GM12878 (cell line): ENCODE measurements at regions not wholly inside any gene's neighbourhood (a gene's known extent, or its start where the extent isn't known, plus 50 kb on each side); places are given as distances from the start of the nearest gene placed in this dataset.
A peak's percentile ranks its signal among the peaks of the same experiment; 100 is the strongest.

Source experiments
- ATF3 ChIP-seq: IDR thresholded peaks from 2 replicates; pipeline ENCODE4 v1.6.1; 2011; ENCODE audit warnings: low read depth, mild to moderate bottlenecking, low read length, moderate library complexity, borderline replicate concordance; ENCODE audit errors: extremely low read depth
- ATF7 ChIP-seq: fragments of 450-650 bp; IDR thresholded peaks from 2 replicates; pipeline ENCODE4 v1.6.1; 2016; ENCODE audit warnings: low read depth, mild to moderate bottlenecking
- BCLAF1 ChIP-seq: fragments of 450-650 bp; IDR thresholded peaks from 2 replicates; pipeline ENCODE4 v1.6.1; 2017; ENCODE audit warnings: antibody characterized with exemption, mild to moderate bottlenecking, moderate library complexity
- CBFB ChIP-seq: IDR thresholded peaks from 2 replicates; pipeline ENCODE4 v1.6.1; 2016; ENCODE audit warnings: antibody characterized with exemption, low read depth
- CBX5 ChIP-seq: sonication (generic); IDR thresholded peaks from 2 replicates; pipeline ENCODE4 v1.6.1; 2016; ENCODE audit warnings: low read depth, moderate library complexity, mild to moderate bottlenecking, inconsistent platforms
- CHD2 ChIP-seq: IDR thresholded peaks from 2 replicates; pipeline ENCODE4 v1.6.1; 2011; ENCODE audit warnings: low read depth, low read length, improper control_type of control experiment, borderline replicate concordance
- CREB1 ChIP-seq: IDR thresholded peaks from 2 replicates; pipeline ENCODE4 v1.6.1; 2012; ENCODE audit warnings: low read depth, mild to moderate bottlenecking, inconsistent platforms
- EP300 ChIP-seq, 2 experiments: fragments of 150-350 bp in 1 of 2; IDR thresholded peaks; 2 replicates each; pipeline ENCODE4 v1.6.1; 2011 to 2012; ENCODE audit warnings: low read depth in 2 of 2, low read length in 2 of 2, borderline replicate concordance in 1 of 2, improper control_type of control experiment in 1 of 2, inconsistent platforms in 1 of 2; ENCODE audit not compliant: control insufficient read depth in 1 of 2
- ESRRA ChIP-seq: IDR thresholded peaks from 2 replicates; pipeline ENCODE4 v1.6.1; 2012; ENCODE audit warnings: mild to moderate bottlenecking, low read length, improper control_type of control experiment
- GABPA ChIP-seq: IDR thresholded peaks from 2 replicates; pipeline ENCODE4 v1.6.1; 2014; ENCODE audit warnings: antibody characterized with exemption, low read depth, mild to moderate bottlenecking, inconsistent platforms
- HSF1 ChIP-seq: fragments of 150-350 bp; IDR thresholded peaks from 2 replicates; pipeline ENCODE4 v1.6.1; 2014; ENCODE audit warnings: mild to moderate bottlenecking, low read depth, low read length
- IKZF2 ChIP-seq, 2 experiments: fragments of 450-650 bp; IDR thresholded peaks; 2 replicates each; pipeline ENCODE4 v1.6.1; 2017; ENCODE audit warnings: mild to moderate bottlenecking in 2 of 2, moderate library complexity in 2 of 2
- IRF4 ChIP-seq: IDR thresholded peaks from 2 replicates; pipeline ENCODE4 v1.6.1; 2011; ENCODE audit warnings: low read depth, low read length
- MAX ChIP-seq: IDR thresholded peaks from 2 replicates; pipeline ENCODE4 v1.6.1; 2012; ENCODE audit warnings: low read depth, low read length, improper control_type of control experiment
- MLLT1 ChIP-seq: fragments of 450-650 bp; IDR thresholded peaks from 2 replicates; pipeline ENCODE4 v1.6.1; 2016; ENCODE audit warnings: mild to moderate bottlenecking
- NBN ChIP-seq: fragments of 450-650 bp; IDR thresholded peaks from 2 replicates; pipeline ENCODE4 v1.6.1; 2016
- NFIC ChIP-seq: IDR thresholded peaks from 2 replicates; pipeline ENCODE4 v1.6.1; 2012; ENCODE audit warnings: low read depth, mild to moderate bottlenecking, inconsistent platforms, low read length, moderate library complexity
- NFYB ChIP-seq: IDR thresholded peaks from 2 replicates; pipeline ENCODE4 v1.6.1; 2011; ENCODE audit warnings: low read depth, mild to moderate bottlenecking, low read length, improper control_type of control experiment, moderate library complexity; ENCODE audit not compliant: insufficient read depth
- NR2C2 ChIP-seq: IDR thresholded peaks from 2 replicates; pipeline ENCODE4 v1.6.1; 2011; ENCODE audit warnings: borderline replicate concordance, low read depth; ENCODE audit not compliant: control insufficient read depth, insufficient read length
- PAX5 ChIP-seq: IDR thresholded peaks from 2 replicates; pipeline ENCODE4 v1.6.1; 2011; ENCODE audit warnings: low read depth, low read length, borderline replicate concordance
- RUNX3 ChIP-seq: IDR thresholded peaks from 2 replicates; pipeline ENCODE4 v1.6.1; 2012; ENCODE audit warnings: low read length, inconsistent platforms
- SREBF1 ChIP-seq: IDR thresholded peaks from 2 replicates; pipeline ENCODE4 v1.6.1; 2012; ENCODE audit warnings: mild to moderate bottlenecking, low read length
- ZNF217 ChIP-seq: fragments of 450-650 bp; IDR thresholded peaks from 2 replicates; pipeline ENCODE4 v1.6.1; 2017; ENCODE audit warnings: antibody characterized with exemption, mild to moderate bottlenecking
- ZNF24 ChIP-seq: fragments of 450-650 bp; IDR thresholded peaks from 2 replicates; pipeline ENCODE4 v1.6.1; 2017; ENCODE audit warnings: antibody characterized with exemption, mild to moderate bottlenecking

GRCh38 chr5:68446487-68446894 is 230.9 kb downstream of the PIK3R1 start (continued):
- TF ChIP-seq ATF3 (no peak), CBFB (peak; percentile 70; the same call in 1 of the 2 replicates), ESRRA (no peak), GABPA (no peak), ZNF24 (peak; percentile 81), BCLAF1 (no peak), RUNX3 (peak; percentile 99), CHD2 (0 out of 2 replicates have a peak, but pooled peaks have one; percentile 40), MLLT1 (peak; percentile 74; the same call in 1 of the 2 replicates), NR2C2 (no peak), CBX5 (peak; percentile 77), IRF4 (0 out of 2 replicates have a peak, but pooled peaks have one; percentile 21), EP300 (IDR thresholded peaks at IDR 0.05; ENCODE audit: borderline replicate concordance in 1 of 2, control insufficient read depth in 1 of 2, low read depth in 2 of 2, low read length in 2 of 2) (peak; percentile 60 to 84; a peak in 3 of 4 replicates), NBN (peak; percentile 77; the same call in 1 of the 2 replicates), NFYB (no peak), ATF7 (peak; percentile 75), MAX (no peak), ZNF217 (peak; percentile 79), NFIC (peak; percentile 85), SREBF1 (no peak), PAX5 (peak; percentile 65; the same call in 1 of the 2 replicates), CREB1 (no peak), IKZF2 (IDR thresholded peaks at IDR 0.05) (peak; percentile 63 to 75; a peak in 3 of 4 replicates), HSF1 (no peak)
